GM12878 (cell line): ENCODE measurements at regions not wholly inside any gene's neighbourhood (a gene's known extent, or its start where the extent isn't known, plus 50 kb on each side); places are given as distances from the start of the nearest gene placed in this dataset.

Experiments
- ATAC-seq: fragments of 200-7000 bp; cut with Tn5 transposase; 3 replicates; pipeline ENCODE4 v1.9.1; 2020; ENCODE audit warnings: mild to moderate bottlenecking, moderate library complexity
- BruUV-seq: library from RNA; stranded (reverse); fragments of 400-500 nt; replicated peaks from 2 replicates; lab custom pipeline; 2021; lab: Mats Ljungman, UMichigan
- CTCF ChIA-PET: fragments of 300-600 bp; sonication (Branson Sonifier 250); formaldehyde crosslinking; extraction: SDS; loops from one replicate; lab custom pipeline; 2021; ENCODE audit warnings: inconsistent platforms; lab: Yijun Ruan, JAX
- POLR2A ChIA-PET: fragments of 350-600 bp; formaldehyde crosslinking; extraction: SDS; loops from one replicate; lab custom pipeline; 2021; ENCODE audit warnings: inconsistent platforms; lab: Charles Lee
- RAD21 ChIA-PET: fragments of 300-600 bp; sonication (Branson Sonifier 250); formaldehyde crosslinking; loops from one replicate; lab custom pipeline; 2023; ENCODE audit warnings: antibody characterized with exemption; ENCODE audit not compliant: unreplicated experiment; lab: Charles Lee
- SMC1A ChIA-PET: fragments of 300-600 bp; sonication (Branson Sonifier 250); formaldehyde crosslinking; loops from one replicate; lab custom pipeline; 2023; ENCODE audit not compliant: unreplicated experiment, uncharacterized antibody; lab: Charles Lee
- DNase-seq: peaks from one replicate; pipeline ENCODE4 v3.0.0-alpha.2; 2011; ENCODE audit warnings: low read depth, low spot score
- FAIRE-seq: peaks from 3 replicates; lab custom pipeline; 2011; peaks lifted over from hg19 to GRCh38; lab: Jason Lieb, UNC
- H2AFZ ChIP-seq: 2 replicates; pipeline ENCODE4 v1.6.0; 2011; ENCODE audit warnings: low read depth, low read length, control low read depth; ENCODE audit not compliant: control insufficient read depth
- H3K27ac ChIP-seq: 2 replicates; pipeline ENCODE4 v1.5.1; 2011; ENCODE audit warnings: control low read depth; ENCODE audit not compliant: control insufficient read depth, insufficient read depth
- H3K27me3 ChIP-seq, 2 experiments: replicated peaks in 1 of 2; 2 replicates each; pipeline versions ENCODE4 v1.6.0 to v1.6.1; 2011; ENCODE audit warnings: low read length in 1 of 2; ENCODE audit not compliant: control insufficient read depth in 2 of 2, insufficient read depth in 2 of 2
- H3K36me3 ChIP-seq, 2 experiments: 2 replicates each; pipeline ENCODE4 v1.5.1; 2011; ENCODE audit warnings: low read length in 1 of 2; ENCODE audit not compliant: control insufficient read depth in 2 of 2, insufficient read depth in 2 of 2
- H3K4me1 ChIP-seq: 2 replicates; pipeline ENCODE4 v1.6.1; 2011; ENCODE audit warnings: mild to moderate bottlenecking, low read length, moderate library complexity, mixed read lengths; ENCODE audit not compliant: control insufficient read depth, insufficient read depth
- H3K4me2 ChIP-seq: 2 replicates; pipeline ENCODE4 v1.6.0; 2011; ENCODE audit warnings: control low read depth; ENCODE audit not compliant: control insufficient read depth, insufficient read depth
- H3K4me3 ChIP-seq: fragments of 200-600 bp; sonication (generic); 2 replicates; pipeline ENCODE4 v1.5.1; 2016
- H3K79me2 ChIP-seq: 2 replicates; pipeline ENCODE4 v1.6.0; 2011; ENCODE audit warnings: low read length; ENCODE audit not compliant: control insufficient read depth, insufficient read depth
- H3K9ac ChIP-seq: 2 replicates; pipeline ENCODE4 v1.8.0; 2011; ENCODE audit warnings: low read length, control low read depth, mixed read lengths; ENCODE audit not compliant: control insufficient read depth, insufficient read depth
- H3K9me3 ChIP-seq: replicated peaks from 3 replicates; pipeline ENCODE4 v1.5.1; 2011; ENCODE audit warnings: mild to moderate bottlenecking, low read length; ENCODE audit not compliant: control insufficient read depth, insufficient read depth
- H4K20me1 ChIP-seq: 2 replicates; pipeline ENCODE4 v1.6.0; 2011; ENCODE audit not compliant: control insufficient read depth, insufficient read depth
- CBX3 ChIP-seq: fragments of 200-600 bp; sonication (generic); IDR thresholded peaks from 2 replicates; pipeline ENCODE4 v1.6.1; 2016; ENCODE audit warnings: low read depth, borderline replicate concordance
- IRF4 ChIP-seq: IDR thresholded peaks from 2 replicates; pipeline ENCODE4 v1.6.1; 2011; ENCODE audit warnings: low read depth, low read length
- PAX5 ChIP-seq: IDR thresholded peaks from 2 replicates; pipeline ENCODE4 v1.6.1; 2011; ENCODE audit warnings: low read depth, low read length, borderline replicate concordance
- RCOR1 ChIP-seq: conservative IDR thresholded peaks from 2 replicates; pipeline ENCODE4 v1.6.1; 2012; ENCODE audit warnings: low read depth, low read length, improper control_type of control experiment
- ZNF24 ChIP-seq: fragments of 450-650 bp; IDR thresholded peaks from 2 replicates; pipeline ENCODE4 v1.6.1; 2017; ENCODE audit warnings: antibody characterized with exemption, mild to moderate bottlenecking
- WGBS: methylation state at CpG from one replicate; pipeline ENCODE4 v1.1.6; 2016; ENCODE audit warnings: low lambda C conversion rate; ENCODE audit not compliant: insufficient replicate concordance, insufficient coverage; ENCODE audit errors: missing lambda C conversion rate; 5-methylcytosine and 5-hydroxymethylcytosine counted together
- in situ Hi-C: fragments of 300-500 bp; cut with MboI; formaldehyde crosslinking; loops from 9 replicates; pipeline ENCODE4 v1.14.3; 2018; ENCODE audit warnings: mixed read lengths
- intact Hi-C: fragments of 100-400 bp; cut with micrococcal nuclease; formaldehyde crosslinking; loops from one replicate; pipeline ENCODE4 v1.14.2; 2022; ENCODE audit not compliant: unreplicated experiment
- TF ChIP-seq, protein P1 (sequence below): fragments of 450-650 bp; IDR thresholded peaks from 2 replicates; pipeline ENCODE4 v1.6.1; 2018; ENCODE audit warnings: mild to moderate bottlenecking, low read depth, moderate library complexity; ENCODE audit not compliant: partially characterized antibody
- TF ChIP-seq, protein P2 (sequence below): fragments of 450-650 bp; IDR thresholded peaks from 2 replicates; pipeline ENCODE4 v1.6.1; 2016; ENCODE audit warnings: mild to moderate bottlenecking

DNA sequence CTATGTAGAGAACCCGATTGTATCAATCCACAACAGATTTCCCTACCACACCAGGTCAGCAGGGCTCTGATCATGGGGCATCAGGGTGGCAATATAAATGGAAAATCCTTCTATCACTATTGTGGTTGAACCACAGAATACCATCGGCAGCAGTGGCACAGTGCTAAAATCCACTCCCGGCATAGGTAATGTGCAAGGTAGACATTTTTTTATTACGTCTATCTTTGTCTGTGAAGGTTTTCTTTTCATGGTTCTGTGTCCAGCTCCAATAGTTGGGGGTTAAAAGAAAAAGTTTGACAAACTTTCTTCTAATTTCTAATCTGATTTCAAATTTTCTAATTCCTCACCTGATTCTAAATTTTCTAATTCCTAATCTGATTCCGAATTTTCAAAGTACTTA lies 302.7 kb upstream of the PREP start:
- Histone ChIP-seq H3K4me1 (no peaks in the 10 kb centered on the region), H3K79me2 (no peaks in the 10 kb centered on the region), H2AFZ (no peak overlapping the region), H3K9me3 (peaks cover 2% of the 10 kb centered on the region; the same call in 2 of the 3 replicates), H3K27me3 (no peaks in the 10 kb centered on the region), H4K20me1 (no peaks in the 10 kb centered on the region), H3K9ac (no peak overlapping the region), H3K36me3 (no peaks in the 10 kb centered on the region), H3K4me3 (no peak overlapping the region), H3K27ac (no peak overlapping the region), H3K4me2 (no peak overlapping the region)
- FAIRE-seq: no peak
- ChIA-PET CTCF (no interaction called here), POLR2A (no interaction called here), SMC1A (no interaction called here), RAD21 (no interaction called here)
- in situ Hi-C loops: no loop called here
- TF ChIP-seq, protein P1, sequence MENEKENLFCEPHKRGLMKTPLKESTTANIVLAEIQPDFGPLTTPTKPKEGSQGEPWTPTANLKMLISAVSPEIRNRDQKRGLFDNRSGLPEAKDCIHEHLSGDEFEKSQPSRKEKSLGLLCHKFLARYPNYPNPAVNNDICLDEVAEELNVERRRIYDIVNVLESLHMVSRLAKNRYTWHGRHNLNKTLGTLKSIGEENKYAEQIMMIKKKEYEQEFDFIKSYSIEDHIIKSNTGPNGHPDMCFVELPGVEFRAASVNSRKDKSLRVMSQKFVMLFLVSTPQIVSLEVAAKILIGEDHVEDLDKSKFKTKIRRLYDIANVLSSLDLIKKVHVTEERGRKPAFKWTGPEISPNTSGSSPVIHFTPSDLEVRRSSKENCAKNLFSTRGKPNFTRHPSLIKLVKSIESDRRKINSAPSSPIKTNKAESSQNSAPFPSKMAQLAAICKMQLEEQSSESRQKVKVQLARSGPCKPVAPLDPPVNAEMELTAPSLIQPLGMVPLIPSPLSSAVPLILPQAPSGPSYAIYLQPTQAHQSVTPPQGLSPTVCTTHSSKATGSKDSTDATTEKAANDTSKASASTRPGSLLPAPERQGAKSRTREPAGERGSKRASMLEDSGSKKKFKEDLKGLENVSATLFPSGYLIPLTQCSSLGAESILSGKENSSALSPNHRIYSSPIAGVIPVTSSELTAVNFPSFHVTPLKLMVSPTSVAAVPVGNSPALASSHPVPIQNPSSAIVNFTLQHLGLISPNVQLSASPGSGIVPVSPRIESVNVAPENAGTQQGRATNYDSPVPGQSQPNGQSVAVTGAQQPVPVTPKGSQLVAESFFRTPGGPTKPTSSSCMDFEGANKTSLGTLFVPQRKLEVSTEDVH: no peak
- no peak for TF ChIP-seq RCOR1
- TF ChIP-seq PAX5: no peak
- TF ChIP-seq, protein P2, sequence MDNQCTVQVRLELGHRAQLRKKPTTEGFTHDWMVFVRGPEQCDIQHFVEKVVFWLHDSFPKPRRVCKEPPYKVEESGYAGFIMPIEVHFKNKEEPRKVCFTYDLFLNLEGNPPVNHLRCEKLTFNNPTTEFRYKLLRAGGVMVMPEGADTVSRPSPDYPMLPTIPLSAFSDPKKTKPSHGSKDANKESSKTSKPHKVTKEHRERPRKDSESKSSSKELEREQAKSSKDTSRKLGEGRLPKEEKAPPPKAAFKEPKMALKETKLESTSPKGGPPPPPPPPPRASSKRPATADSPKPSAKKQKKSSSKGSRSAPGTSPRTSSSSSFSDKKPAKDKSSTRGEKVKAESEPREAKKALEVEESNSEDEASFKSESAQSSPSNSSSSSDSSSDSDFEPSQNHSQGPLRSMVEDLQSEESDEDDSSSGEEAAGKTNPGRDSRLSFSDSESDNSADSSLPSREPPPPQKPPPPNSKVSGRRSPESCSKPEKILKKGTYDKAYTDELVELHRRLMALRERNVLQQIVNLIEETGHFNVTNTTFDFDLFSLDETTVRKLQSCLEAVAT: no peak
- TF ChIP-seq CBX3: no peak
- TF ChIP-seq IRF4: no peak
- TF ChIP-seq ZNF24: no peak
- ATAC-seq: no peak
- BruUV-seq: no TSS peak
- 45% methylated on average over 5 of the region's 5 CpGs for WGBS
- no peak for DNase-seq
- intact Hi-C loops: no loop called here
